Thoracic aorta (tissue), 2 donors: ENCODE measurements at regions not wholly inside any gene's neighbourhood (a gene's known extent, or its start where the extent isn't known, plus 50 kb on each side); places are given as distances from the start of the nearest gene placed in this dataset.
A peak's percentile ranks its signal among the peaks of the same experiment; 100 is the strongest.

Experiments
- ATAC-seq: fragments of 150-250 bp; one replicate; pipeline ENCODE4 v1.8.0; 2017; ENCODE audit warnings: low read depth; ENCODE audit not compliant: insufficient number of reproducible peaks, low FRiP score
- DNase-seq: peaks from one replicate; pipeline ENCODE4 v3.0.0-alpha.2; 2020; ENCODE audit warnings: low spot score
- H3K27ac ChIP-seq, 2 donors: fragments of 200-600 bp; sonication (generic); 1 replicate in 1 of 2; 2 replicates in 1 of 2; pipeline ENCODE4 v1.5.1; 2016; ENCODE audit warnings: mild to moderate bottlenecking in 2 of 2, moderate library complexity in 2 of 2
- H3K27me3 ChIP-seq: fragments of 200-600 bp; sonication (generic); replicated peaks from 2 replicates; pipeline ENCODE4 v1.6.0; 2016; ENCODE audit warnings: mild to moderate bottlenecking; ENCODE audit not compliant: insufficient read depth
- H3K36me3 ChIP-seq: fragments of 200-600 bp; sonication (generic); one replicate; pipeline ENCODE4 v1.5.1; 2016
- H3K4me1 ChIP-seq, 2 donors: fragments of 200-600 bp; sonication (generic); 1 replicate in 1 of 2; 2 replicates in 1 of 2; pipeline versions ENCODE4 v1.5.1 to v1.6.0; 2016; ENCODE audit warnings: low read depth in 2 of 2, mild to moderate bottlenecking in 1 of 2; ENCODE audit not compliant: control insufficient read depth in 1 of 2
- H3K4me3 ChIP-seq: fragments of 200-600 bp; sonication (generic); 2 replicates; pipeline ENCODE4 v1.5.1; 2016; ENCODE audit warnings: mild to moderate bottlenecking
- H3K9me3 ChIP-seq: fragments of 200-600 bp; sonication (generic); 2 replicates; pipeline ENCODE4 v1.5.1; 2016
- TF ChIP-seq, protein P1 (sequence below): fragments of 200-600 bp; sonication (generic); IDR thresholded peaks from one replicate; pipeline ENCODE4 v1.5.1; 2019; ENCODE audit warnings: antibody characterized with exemption

DNA sequence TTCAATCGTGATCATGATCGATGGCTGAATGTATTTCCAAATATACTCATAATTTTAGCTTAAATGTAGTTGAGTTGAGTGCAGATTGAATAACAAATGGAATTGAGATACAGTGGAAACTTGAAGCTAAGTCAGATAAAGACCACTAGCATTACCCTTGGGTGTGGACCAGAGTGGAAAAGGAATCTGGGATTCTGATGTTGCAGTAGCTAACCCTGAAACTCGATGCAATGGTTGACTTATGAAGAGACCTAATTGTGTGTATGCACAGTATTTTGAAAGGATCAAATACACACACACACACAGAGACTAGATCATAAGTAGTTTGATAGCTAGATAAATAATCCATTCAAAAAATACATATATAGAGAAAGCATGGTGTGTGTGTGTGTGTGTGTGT is 135.8 kb downstream of the RXFP2 start:
- DNase-seq (no peak), ATAC-seq (no peak)
- TF ChIP-seq, protein P1, sequence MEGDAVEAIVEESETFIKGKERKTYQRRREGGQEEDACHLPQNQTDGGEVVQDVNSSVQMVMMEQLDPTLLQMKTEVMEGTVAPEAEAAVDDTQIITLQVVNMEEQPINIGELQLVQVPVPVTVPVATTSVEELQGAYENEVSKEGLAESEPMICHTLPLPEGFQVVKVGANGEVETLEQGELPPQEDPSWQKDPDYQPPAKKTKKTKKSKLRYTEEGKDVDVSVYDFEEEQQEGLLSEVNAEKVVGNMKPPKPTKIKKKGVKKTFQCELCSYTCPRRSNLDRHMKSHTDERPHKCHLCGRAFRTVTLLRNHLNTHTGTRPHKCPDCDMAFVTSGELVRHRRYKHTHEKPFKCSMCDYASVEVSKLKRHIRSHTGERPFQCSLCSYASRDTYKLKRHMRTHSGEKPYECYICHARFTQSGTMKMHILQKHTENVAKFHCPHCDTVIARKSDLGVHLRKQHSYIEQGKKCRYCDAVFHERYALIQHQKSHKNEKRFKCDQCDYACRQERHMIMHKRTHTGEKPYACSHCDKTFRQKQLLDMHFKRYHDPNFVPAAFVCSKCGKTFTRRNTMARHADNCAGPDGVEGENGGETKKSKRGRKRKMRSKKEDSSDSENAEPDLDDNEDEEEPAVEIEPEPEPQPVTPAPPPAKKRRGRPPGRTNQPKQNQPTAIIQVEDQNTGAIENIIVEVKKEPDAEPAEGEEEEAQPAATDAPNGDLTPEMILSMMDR: no peak
- no peak overlapping the region for H3K4me3 ChIP-seq
- no peaks in the 10 kb centered on the region for H3K27me3 ChIP-seq
- H3K27ac ChIP-seq: no peak overlapping the region
- no peaks in the 10 kb centered on the region for H3K9me3 ChIP-seq
- peaks cover 10 to 25% of the 10 kb centered on the region in 2 donors for H3K4me1 ChIP-seq
- no peaks in the 10 kb centered on the region for H3K36me3 ChIP-seq

DNA sequence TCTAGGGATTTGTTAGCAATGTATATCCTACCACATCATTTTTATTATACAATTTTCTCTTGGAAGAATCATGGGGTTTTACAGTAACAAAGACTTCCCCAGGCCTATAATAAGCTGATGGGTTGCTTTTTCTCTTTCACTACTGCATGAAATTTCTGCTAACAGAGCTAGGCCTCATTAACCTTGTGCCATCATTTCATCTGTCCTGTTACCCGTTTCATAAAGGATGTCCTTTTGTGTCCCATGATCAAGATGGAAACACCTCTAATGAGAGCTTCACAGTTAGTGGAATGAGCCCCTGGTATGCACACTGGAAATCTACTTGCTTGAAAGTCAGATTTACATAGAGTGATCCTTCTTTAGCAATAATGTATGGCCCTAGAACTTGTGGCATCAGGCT is 138.7 kb downstream of the RXFP2 start:
- peaks cover 12 to 37% of the 10 kb centered on the region in 2 donors for H3K4me1 ChIP-seq
- no peak for ATAC-seq

GRCh38 chr13:31878495-31878894 is 139.2 kb downstream of the RXFP2 start:
- no peak for DNase-seq
- Histone ChIP-seq H3K27me3 (no peaks in the 10 kb centered on the region), H3K9me3 (no peaks in the 10 kb centered on the region), H3K27ac (no peak overlapping the region), H3K4me1 (peaks cover 11 to 37% of the 10 kb centered on the region in 2 donors), H3K4me3 (no peak overlapping the region), H3K36me3 (no peaks in the 10 kb centered on the region)
- no peak for ATAC-seq
- TF ChIP-seq, protein P1: no peak

More for the DNA sequence above, 138.7 kb downstream of the RXFP2 start:
- Histone ChIP-seq H3K36me3 (no peaks in the 10 kb centered on the region), H3K4me3 (no peak overlapping the region), H3K27me3 (no peaks in the 10 kb centered on the region), H3K27ac (no peak overlapping the region), H3K9me3 (no peaks in the 10 kb centered on the region)
- TF ChIP-seq, protein P1: no peak
- DNase-seq: no peak

DNA sequence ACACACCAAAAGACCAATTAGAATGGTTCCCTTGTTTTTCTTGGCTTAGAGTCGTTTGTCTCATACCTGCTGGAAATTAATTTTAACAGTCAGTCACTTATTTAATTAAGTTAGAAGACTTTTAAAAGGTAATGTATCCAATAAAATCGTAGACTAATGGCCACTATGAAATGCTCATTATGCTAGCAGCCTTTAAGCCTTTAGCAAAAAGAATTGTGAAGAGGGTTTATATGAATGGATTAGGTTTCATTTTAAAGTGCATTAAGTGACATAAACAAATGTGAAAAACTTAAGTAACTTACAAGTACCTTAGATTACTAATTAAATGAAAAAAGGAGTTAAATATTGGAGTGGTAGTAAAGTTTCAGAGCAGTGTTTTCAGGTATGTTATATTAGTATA is 139.6 kb downstream of the RXFP2 start:
- Histone ChIP-seq H3K27ac (no peak overlapping the region), H3K36me3 (no peaks in the 10 kb centered on the region), H3K4me1 (peaks cover 7 to 34% of the 10 kb centered on the region in 2 donors), H3K27me3 (no peaks in the 10 kb centered on the region), H3K9me3 (no peaks in the 10 kb centered on the region), H3K4me3 (no peak overlapping the region)
- ATAC-seq (no peak), DNase-seq (no peak)
- TF ChIP-seq, protein P1: no peak

DNA sequence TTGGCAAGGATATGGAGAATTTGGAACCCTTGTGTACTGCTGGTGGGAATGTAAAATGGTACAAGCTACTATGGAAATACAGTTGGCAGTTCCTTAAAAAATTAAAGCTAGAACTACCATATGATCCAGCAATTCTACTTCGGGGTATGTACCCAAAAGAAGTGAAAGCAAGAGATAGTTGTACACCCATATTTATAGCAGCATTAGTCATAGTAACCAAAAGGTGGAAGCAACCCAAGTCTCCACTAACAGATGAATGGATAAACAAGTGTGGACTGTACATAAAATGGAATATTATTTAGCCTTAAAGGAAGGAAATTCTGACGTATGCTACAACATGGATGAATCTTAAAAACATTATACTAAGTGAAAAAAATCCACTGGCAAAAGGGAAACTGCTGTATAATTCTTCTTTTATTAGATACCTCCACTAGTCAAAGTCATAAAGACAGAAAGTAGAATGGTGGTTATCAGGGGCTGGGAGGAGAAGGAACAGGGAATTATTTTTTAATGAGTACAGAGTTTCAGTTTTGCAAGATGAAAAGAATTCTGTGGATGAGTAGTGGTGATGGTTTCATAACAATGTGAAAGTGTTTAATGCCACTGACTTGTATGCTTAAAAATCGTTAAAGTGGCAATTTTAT is 141.6 kb downstream of the RXFP2 start:
- H3K27ac ChIP-seq: peak overlapping the region in 1 of 2 donors; percentile 41
- no peak for ATAC-seq
- H3K4me1 ChIP-seq: peaks cover 4 to 41% of the 10 kb centered on the region in 2 donors
- H3K4me3 ChIP-seq: peak overlapping the region; percentile 9
- TF ChIP-seq, protein P1: no peak
- DNase-seq: no peak
- H3K9me3 ChIP-seq: no peaks in the 10 kb centered on the region
- H3K36me3 ChIP-seq: no peaks in the 10 kb centered on the region
- no peaks in the 10 kb centered on the region for H3K27me3 ChIP-seq
